Neural progenitor cell (in vitro differentiated cells): ENCODE measurements at regions not wholly inside any gene's neighbourhood (a gene's known extent, or its start where the extent isn't known, plus 50 kb on each side); places are given as distances from the start of the nearest gene placed in this dataset.
A peak's percentile ranks its signal among the peaks of the same experiment; 100 is the strongest.

Source experiments
- EZH2phosphoT487 ChIP-seq: fragments of 200-600 bp; sonication (generic); IDR thresholded peaks from 2 replicates; pipeline ENCODE4 v1.6.1; 2017; ENCODE audit warnings: antibody characterized with exemption
- TF ChIP-seq, protein P1 (sequence below): fragments of 200-600 bp; sonication (generic); IDR thresholded peaks from 2 replicates; pipeline ENCODE4 v1.5.1; 2017; ENCODE audit warnings: antibody characterized with exemption, mild to moderate bottlenecking

DNA sequence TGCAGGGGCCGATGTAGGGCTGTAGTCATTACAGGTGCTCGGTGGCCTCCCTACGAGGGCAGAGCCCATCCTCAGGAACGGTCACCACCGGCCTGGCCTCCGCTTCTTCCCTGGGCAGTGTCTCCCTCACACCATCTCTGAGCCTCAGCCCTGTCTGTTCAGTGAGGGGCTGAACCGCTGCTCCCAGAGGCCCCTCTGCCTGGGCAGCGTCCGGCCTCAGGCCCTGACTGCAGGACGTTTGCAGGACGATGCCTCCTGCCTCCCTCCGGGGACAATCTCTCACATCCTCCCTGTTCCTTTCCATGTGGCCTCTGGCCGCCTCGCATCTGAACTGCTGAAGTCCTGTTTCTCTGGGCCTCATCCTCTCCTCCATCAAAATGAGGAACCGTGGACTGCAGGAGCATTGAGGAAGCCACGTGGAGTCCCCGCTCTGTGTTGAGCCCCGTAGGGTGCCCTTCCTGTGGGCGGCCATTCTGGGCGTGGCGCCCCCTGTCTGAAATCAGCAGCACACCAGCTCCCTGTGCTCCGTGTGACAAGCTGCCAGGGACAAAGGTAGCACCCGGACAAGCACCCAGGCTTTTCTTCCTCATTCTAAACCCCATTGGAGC lies 933.5 kb downstream of the BRD1 start:
- TF ChIP-seq, protein P1, sequence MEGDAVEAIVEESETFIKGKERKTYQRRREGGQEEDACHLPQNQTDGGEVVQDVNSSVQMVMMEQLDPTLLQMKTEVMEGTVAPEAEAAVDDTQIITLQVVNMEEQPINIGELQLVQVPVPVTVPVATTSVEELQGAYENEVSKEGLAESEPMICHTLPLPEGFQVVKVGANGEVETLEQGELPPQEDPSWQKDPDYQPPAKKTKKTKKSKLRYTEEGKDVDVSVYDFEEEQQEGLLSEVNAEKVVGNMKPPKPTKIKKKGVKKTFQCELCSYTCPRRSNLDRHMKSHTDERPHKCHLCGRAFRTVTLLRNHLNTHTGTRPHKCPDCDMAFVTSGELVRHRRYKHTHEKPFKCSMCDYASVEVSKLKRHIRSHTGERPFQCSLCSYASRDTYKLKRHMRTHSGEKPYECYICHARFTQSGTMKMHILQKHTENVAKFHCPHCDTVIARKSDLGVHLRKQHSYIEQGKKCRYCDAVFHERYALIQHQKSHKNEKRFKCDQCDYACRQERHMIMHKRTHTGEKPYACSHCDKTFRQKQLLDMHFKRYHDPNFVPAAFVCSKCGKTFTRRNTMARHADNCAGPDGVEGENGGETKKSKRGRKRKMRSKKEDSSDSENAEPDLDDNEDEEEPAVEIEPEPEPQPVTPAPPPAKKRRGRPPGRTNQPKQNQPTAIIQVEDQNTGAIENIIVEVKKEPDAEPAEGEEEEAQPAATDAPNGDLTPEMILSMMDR, result peak; percentile 51
- no peak for TF ChIP-seq EZH2phosphoT487
